ENCODE measurements at regions not wholly inside any gene's neighbourhood (a gene's known extent, or its start where the extent isn't known, plus 50 kb on each side); places are given as distances from the start of the nearest gene placed in this dataset.
"Not testable (repeated sequence)": the region's sequence is repeated elsewhere in the genome, so short reads cannot be mapped to it uniquely, and the experiment has no call there.

DNA sequence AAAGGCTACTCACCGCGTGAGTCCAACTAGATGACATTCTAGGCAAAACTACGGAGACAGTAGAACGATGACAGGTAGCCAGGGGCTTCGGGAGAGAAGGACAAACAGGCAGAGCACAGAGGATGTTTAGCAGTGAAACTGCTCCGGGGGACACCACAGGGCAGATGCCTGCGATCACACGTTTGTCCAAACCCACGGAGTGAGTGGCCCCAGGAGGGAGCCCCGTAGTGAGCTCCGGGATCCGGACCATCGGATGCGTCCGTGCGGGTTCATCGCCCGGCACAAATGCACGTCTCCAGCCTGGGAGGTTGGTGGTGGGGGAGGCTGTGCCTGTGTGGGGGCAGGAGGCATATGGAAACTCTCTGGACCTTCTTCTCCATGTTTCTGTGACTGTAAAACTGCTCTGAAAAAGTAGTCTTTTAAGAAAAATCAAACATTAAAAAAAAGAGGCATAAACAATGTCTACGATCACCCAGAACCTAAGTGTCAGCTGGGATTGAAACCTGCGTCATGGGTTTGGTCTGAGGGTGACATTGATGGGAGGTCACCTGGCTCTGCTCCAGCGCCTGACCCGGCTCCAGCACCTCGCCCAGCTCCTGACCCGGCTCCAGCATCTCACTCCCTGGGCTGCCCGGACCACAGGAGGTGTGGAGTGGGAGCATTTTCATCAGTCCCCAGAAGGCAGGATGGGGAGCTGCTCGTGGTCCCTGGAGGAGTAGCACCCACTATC is 83.0 kb upstream of the CTDP1 start:
- no peak for DNase-seq (ENCODE audit: low spot score)

DNA sequence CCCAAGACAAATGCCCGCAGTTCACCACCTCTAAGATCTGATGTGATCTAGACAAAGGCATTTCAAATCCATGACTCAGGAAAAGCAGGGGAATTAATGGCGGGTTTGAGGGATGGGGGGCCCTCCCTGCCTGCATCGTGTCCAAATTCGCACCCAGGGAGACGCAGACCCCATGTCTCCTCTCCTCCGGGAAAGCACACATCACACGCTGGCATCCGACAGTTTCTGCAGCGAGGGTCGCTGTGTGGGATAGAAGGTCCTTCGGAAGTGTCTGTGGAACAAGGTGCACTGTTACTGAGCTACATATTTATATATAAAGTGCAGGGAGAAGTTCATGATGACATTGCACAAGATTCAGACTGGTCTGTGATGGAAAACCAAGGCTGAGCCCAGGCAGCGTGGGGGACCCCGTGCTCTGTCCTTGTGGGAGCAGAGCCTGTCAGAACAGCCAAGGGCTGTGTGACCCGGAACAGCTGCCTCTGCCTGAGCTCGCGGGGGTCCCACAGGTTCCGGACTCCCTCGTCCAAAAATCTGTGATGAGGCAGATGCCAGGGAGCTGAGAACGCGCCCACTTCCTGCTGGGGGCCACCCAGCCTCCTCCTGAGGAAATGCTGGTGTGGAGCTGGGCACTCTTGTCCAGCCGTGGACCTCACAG is 82.3 kb upstream of the CTDP1 start:
- no peak for DNase-seq (ENCODE audit: low spot score)

- DNase-seq (ENCODE audit: low spot score): no peak
These were observed 81.6 kb upstream of the CTDP1 start for GRCh38 chr18:79597831-79598632.

- no peak for DNase-seq (ENCODE audit: low spot score)
These were observed 80.9 kb upstream of the CTDP1 start for GRCh38 chr18:79598633-79599175.

DNA sequence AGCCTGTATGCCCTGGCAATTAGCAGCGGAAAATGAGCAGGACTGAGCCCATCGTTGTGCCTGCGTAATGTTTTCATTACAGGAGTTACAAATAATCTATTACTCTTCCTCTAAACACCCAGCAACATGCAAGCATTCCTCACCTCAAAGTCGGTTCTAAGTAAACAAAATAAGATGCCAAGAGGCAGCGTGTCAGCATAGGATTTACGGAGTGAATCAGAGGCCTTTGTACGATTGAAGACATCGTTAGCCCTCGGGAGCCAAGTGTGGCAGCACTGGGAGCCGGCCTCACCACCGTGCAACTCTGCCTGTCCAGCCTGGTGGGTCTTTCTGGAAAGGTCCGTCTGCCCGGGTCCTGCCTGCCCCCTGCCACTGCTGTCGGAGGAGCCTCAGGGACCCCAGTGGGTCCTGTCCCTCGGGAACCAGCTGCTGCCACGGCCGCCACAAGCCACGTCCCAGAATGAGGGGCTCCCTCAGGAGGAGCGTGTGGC is 80.1 kb upstream of the CTDP1 start:
- no peak for DNase-seq (ENCODE audit: low spot score)

DNA sequence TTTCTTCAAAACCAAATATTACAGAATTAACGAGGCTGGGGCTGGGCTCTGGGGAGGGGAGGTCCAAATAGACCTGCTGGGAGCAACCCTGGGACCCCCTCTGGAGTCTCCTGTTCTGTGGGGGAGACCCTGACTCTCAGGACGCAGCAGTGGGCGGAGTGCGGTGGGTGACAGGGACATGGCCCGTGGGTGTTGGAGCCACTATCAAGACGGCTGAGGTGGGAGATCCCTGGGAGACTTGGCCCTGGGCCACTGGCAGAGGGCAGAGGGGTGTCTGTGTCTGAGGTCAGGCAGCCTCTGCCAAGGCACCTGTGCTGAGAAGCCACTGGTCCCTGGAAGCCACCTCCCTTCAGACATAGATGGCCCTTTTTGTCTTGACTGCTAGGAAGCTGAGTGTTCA is 79.5 kb upstream of the CTDP1 start:
- no peak for DNase-seq (ENCODE audit: low spot score)

- DNase-seq (ENCODE audit: low spot score): no peak
These were observed 79.0 kb upstream of the CTDP1 start for GRCh38 chr18:79600596-79600995.

DNA sequence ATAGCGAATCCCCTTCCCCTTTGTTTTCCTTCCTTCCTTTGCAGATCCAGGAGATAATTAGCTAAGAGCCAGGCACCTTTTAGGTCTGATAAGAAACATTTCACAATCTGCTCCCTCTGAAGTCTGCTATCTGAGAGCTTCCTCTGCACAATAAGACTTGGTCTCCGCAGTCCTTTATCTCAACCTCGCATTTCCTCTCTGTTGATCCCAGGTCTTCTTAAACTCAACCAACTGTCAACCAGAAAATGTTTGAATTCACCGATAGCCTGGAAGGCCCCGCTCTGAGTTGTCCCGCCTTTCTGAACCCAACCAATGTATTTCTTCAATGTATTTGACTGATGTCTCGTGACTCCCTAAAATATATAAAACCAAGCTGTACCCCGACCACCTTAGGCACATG is 78.4 kb upstream of the CTDP1 start:
- DNase-seq (ENCODE audit: low spot score): no peak

DNA sequence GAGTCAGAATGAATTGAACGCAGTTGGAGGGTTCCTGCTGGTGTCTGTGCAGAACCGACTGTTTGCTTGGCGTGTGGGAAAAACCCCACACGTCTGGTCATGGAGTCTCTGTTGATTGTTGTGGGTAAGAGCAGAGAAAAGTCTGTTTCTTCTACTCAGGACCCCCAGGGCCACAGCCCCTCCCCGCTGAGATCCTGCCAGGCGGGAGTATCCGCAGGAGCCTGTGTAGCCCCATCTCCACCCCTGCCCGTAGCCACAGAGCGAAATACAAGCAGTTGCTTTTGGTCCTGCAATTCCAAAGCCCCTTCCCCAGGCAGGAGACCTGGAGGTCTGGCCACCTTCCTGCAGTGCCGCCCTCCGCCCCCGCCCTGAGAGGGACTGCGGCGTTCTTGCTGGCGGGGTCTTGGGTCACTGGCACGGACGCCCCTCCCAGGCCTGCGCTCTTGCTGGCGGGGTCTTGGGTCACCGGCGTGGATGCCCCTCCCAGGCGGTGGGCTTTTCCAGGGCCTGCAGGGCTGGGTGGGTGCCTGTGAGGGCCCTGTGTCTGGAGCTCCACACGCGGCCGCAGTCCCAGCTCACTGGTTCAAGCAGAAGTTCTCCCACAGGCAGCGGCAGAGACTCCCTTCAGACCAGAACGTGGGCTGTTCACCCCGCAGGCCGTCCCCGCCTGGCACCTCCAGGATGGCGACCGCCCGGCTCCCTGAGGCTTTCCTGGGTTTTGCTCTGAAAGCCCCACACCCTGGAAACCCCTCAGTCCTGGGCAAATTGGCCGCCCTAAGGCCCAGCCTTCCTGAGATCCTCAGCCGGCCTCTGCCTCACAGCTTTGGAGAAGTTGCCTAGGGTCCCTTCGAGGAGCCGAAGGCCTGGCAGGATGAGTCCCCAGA is 76.0 kb upstream of the CTDP1 start:
- no peak for DNase-seq (ENCODE audit: low spot score)

DNA sequence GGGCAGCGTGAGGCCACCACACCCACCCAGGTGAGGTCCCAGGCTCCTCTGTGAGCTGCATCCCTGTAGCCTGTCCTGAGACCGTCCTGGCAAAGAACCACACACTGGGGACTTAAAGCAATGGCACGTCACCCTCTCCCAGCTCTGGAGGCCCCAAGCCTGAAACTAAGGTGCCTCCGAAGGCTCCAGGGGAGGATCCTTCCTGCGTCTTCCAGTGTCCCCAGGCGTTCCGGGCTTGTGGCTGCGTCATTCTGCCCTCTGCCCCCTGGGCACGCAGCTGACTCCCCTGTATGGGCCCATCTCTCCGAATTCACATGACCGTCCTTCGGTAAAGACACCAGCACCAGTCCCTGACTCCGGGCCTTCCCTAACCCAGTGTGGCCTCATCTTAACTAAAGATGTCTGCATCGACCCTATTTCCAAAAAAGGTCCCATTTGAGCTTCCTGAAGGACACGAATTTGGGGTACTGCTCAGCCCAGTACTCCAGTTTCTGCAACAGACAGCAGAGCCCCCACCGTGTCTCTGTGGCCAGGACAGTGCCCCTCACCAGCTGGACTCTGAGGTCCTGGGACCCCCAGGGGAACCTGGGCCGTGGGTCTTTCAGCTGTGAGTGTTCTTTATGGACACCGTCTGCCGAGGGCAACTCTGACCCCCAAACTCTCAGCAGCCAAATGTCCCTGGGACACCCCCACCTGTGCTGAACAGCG is 75.2 kb upstream of the CTDP1 start:
- no peak for DNase-seq (ENCODE audit: low spot score)

GRCh38 chr18:79604913-79605880 is 74.4 kb upstream of the CTDP1 start:
- no peak for DNase-seq (ENCODE audit: low spot score)

DNA sequence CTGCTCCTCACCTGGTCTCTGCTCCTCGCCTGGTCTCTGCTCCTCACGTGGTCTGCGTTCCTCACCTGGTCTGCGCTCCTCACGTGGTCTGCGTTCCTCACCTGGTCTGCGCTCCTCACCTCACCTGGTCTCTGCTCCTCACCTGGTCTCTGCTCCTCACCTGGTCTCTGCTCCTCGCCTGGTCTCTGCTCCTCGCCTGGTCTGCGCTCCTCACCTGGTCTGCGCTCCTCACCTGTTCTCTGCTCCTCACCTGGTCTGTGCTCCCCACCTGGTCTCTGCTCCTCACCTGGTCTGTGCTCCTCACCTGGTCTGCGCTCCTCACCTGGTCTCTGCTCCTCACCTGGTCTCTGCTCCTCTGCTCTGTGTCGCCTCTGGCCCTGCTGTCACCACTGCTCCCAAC is 73.5 kb upstream of the CTDP1 start:
- not testable (repeated sequence) for DNase-seq (ENCODE audit: low spot score)

GRCh38 chr18:79606621-79607331 is 72.8 kb upstream of the CTDP1 start:
- DNase-seq (ENCODE audit: low spot score): no peak

- DNase-seq (ENCODE audit: low spot score): no peak
These were observed 72.1 kb upstream of the CTDP1 start for GRCh38 chr18:79607361-79607952.

GRCh38 chr18:79608069-79608468 is 71.5 kb upstream of the CTDP1 start:
- DNase-seq (ENCODE audit: low spot score): no peak

GRCh38 chr18:79608535-79608934 is 71.1 kb upstream of the CTDP1 start:
- no peak for DNase-seq (ENCODE audit: low spot score)

- DNase-seq (ENCODE audit: low spot score): no peak
These were observed 70.6 kb upstream of the CTDP1 start for GRCh38 chr18:79608999-79609461.

DNA sequence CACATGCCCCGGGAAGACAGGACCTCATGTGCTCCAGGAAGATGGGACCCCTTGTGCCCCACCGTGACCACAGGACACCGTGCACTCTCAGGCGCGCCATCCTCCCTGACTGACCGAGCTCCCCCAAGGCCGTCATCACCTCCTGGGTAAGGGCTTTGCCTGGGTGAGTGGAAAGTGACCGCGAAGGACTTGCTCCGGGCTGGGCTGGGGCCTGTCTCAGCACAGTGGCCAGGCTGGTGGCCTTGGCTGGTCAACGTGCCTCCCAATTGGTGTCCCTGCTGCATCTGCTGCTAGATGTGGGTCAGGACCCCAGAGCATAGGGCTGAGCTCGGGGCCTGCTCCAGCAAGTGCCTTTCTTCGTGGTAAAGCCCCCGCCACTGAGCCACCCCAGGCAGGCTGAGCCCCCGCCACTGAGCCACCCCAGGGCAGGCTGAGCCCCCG is 69.7 kb upstream of the CTDP1 start:
- no peak for DNase-seq (ENCODE audit: low spot score)

Measured in cerebellar cortex (tissue), 1 donor.